Testis (tissue), 2 donors: ENCODE measurements at regions not wholly inside any gene's neighbourhood (a gene's known extent, or its start where the extent isn't known, plus 50 kb on each side); places are given as distances from the start of the nearest gene placed in this dataset.

Source experiments
- POLR2A ChIP-seq: fragments of 450-650 bp; IDR thresholded peaks from one replicate; pipeline ENCODE4 v1.6.1; 2017; ENCODE audit warnings: antibody characterized with exemption, mild to moderate bottlenecking, moderate library complexity
- TF ChIP-seq, protein P1 (sequence below), 3 experiments: fragments of 450-650 bp in 2 of 3; fragments of 200-600 bp in 1 of 3; sonication (generic) in 1 of 3; IDR thresholded peaks; one replicate each; pipeline ENCODE4 v1.5.1; 2016 to 2019; ENCODE audit warnings: antibody characterized with exemption in 3 of 3, mild to moderate bottlenecking in 2 of 3, moderate library complexity in 1 of 3

DNA sequence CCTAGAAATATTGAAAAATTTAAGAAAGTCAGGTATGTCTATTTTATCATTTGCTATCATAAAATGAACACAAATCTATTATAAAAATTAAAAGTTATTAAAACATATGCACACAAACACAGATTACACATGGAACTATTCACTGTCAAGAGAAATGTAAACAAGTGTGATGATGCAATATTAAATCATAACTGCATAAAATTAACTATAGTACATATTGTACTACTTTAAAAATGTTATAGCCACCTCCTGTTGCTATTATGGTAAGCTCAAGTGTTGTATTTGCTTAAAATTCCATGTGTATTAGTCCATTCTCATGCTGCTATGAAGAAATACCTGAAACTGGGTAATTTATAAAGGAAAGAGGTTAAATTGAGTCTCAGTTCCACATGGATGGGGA is 54.7 kb upstream of the CMC1 start:
- TF ChIP-seq, protein P1, sequence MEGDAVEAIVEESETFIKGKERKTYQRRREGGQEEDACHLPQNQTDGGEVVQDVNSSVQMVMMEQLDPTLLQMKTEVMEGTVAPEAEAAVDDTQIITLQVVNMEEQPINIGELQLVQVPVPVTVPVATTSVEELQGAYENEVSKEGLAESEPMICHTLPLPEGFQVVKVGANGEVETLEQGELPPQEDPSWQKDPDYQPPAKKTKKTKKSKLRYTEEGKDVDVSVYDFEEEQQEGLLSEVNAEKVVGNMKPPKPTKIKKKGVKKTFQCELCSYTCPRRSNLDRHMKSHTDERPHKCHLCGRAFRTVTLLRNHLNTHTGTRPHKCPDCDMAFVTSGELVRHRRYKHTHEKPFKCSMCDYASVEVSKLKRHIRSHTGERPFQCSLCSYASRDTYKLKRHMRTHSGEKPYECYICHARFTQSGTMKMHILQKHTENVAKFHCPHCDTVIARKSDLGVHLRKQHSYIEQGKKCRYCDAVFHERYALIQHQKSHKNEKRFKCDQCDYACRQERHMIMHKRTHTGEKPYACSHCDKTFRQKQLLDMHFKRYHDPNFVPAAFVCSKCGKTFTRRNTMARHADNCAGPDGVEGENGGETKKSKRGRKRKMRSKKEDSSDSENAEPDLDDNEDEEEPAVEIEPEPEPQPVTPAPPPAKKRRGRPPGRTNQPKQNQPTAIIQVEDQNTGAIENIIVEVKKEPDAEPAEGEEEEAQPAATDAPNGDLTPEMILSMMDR (IDR thresholded peaks at IDR 0.05), result no peak
- no peak for TF ChIP-seq POLR2A
